ENCODE measurements at regions not wholly inside any gene's neighbourhood (a gene's known extent, or its start where the extent isn't known, plus 50 kb on each side); places are given as distances from the start of the nearest gene placed in this dataset.

- Histone ChIP-seq H3K36me3 (ENCODE audit: control insufficient read depth, insufficient read depth, low read length) (no peaks in the 10 kb centered on the region), H3K4me3 (ENCODE audit: low read depth, low read length) (no peak overlapping the region), H3K27me3 (ENCODE audit: control insufficient read depth, insufficient read depth, low read length) (no peaks in the 10 kb centered on the region)
- peak; percentile 66 for DNase-seq (ENCODE audit: low read depth)
- peak; percentile 20 for TF ChIP-seq CTCF (IDR thresholded peaks at IDR 0.05; ENCODE audit: insufficient read depth, low read length, poor library complexity, severe bottlenecking)
These were observed 226.4 kb upstream of the HABP2 start for GRCh38 chr10:113326160-113327111.

GRCh38 chr10:113329121-113329596, 223.7 kb upstream of the HABP2 start:
- Histone ChIP-seq H3K27me3 (ENCODE audit: control insufficient read depth, insufficient read depth, low read length) (no peaks in the 10 kb centered on the region), H3K36me3 (ENCODE audit: control insufficient read depth, insufficient read depth, low read length) (no peaks in the 10 kb centered on the region), H3K4me3 (ENCODE audit: low read depth, low read length) (no peak overlapping the region)
- no peak for TF ChIP-seq CTCF (IDR thresholded peaks at IDR 0.05; ENCODE audit: insufficient read depth, low read length, poor library complexity, severe bottlenecking)
- peak; percentile 32 for DNase-seq (ENCODE audit: low read depth)

GRCh38 chr10:113331961-113332360, 220.9 kb upstream of the HABP2 start:
- Histone ChIP-seq H3K4me3 (ENCODE audit: low read depth, low read length) (no peak overlapping the region), H3K36me3 (ENCODE audit: control insufficient read depth, insufficient read depth, low read length) (no peaks in the 10 kb centered on the region), H3K27me3 (ENCODE audit: control insufficient read depth, insufficient read depth, low read length) (no peaks in the 10 kb centered on the region)
- TF ChIP-seq CTCF (IDR thresholded peaks at IDR 0.05; ENCODE audit: insufficient read depth, low read length, poor library complexity, severe bottlenecking), result no peak
- no peak for DNase-seq (ENCODE audit: low read depth)

GRCh38 chr10:113333313-113333712, 219.5 kb upstream of the HABP2 start:
- DNase-seq (ENCODE audit: low read depth), result no peak
- no peaks in the 10 kb centered on the region for H3K27me3 ChIP-seq (ENCODE audit: control insufficient read depth, insufficient read depth, low read length)
- H3K4me3 ChIP-seq (ENCODE audit: low read depth, low read length), result no peak overlapping the region
- no peaks in the 10 kb centered on the region for H3K36me3 ChIP-seq (ENCODE audit: control insufficient read depth, insufficient read depth, low read length)
- no peak for TF ChIP-seq CTCF (IDR thresholded peaks at IDR 0.05; ENCODE audit: insufficient read depth, low read length, poor library complexity, severe bottlenecking)

- Histone ChIP-seq H3K4me3 (ENCODE audit: low read depth, low read length) (no peak overlapping the region), H3K27me3 (ENCODE audit: control insufficient read depth, insufficient read depth, low read length) (peaks cover 4% of the 10 kb centered on the region), H3K36me3 (ENCODE audit: control insufficient read depth, insufficient read depth, low read length) (no peaks in the 10 kb centered on the region)
- TF ChIP-seq CTCF (IDR thresholded peaks at IDR 0.05; ENCODE audit: insufficient read depth, low read length, poor library complexity, severe bottlenecking), result no peak
- DNase-seq (ENCODE audit: low read depth), result no peak
These were observed 217.3 kb upstream of the HABP2 start for GRCh38 chr10:113335592-113335991.
